ENCODE measurements at regions not wholly inside any gene's neighbourhood (a gene's known extent, or its start where the extent isn't known, plus 50 kb on each side); places are given as distances from the start of the nearest gene placed in this dataset.

- Histone ChIP-seq H3K36me3 (no peaks in the 10 kb centered on the region), H3K9me3 (no peaks in the 10 kb centered on the region), H3K27me3 (ENCODE audit: low read depth) (peaks cover 4% of the 10 kb centered on the region), H3K4me3 (no peak overlapping the region), H3K27ac (no peak overlapping the region), H3K4me1 (no peaks in the 10 kb centered on the region)
- no peak for ATAC-seq
- no peak for DNase-seq
- intact Hi-C loops (cut with DNase I): no loop called here
- no peak for TF ChIP-seq CTCF (IDR thresholded peaks at IDR 0.05)
These were observed 91.9 kb upstream of the PLXNA2 start for GRCh38 chr1:208336137-208336518.

- H3K4me1 ChIP-seq: no peaks in the 10 kb centered on the region
- ATAC-seq: no peak
- intact Hi-C loops (cut with DNase I): no loop called here
These were observed 95.7 kb upstream of the PLXNA2 start for GRCh38 chr1:208339911-208340310.

GRCh38 chr1:208343226-208343625, 99.0 kb upstream of the PLXNA2 start:
- H3K9me3 ChIP-seq: no peaks in the 10 kb centered on the region
- intact Hi-C loops (cut with DNase I): no loop called here
- no peak overlapping the region for H3K4me3 ChIP-seq
- no peaks in the 10 kb centered on the region for H3K36me3 ChIP-seq
- TF ChIP-seq CTCF (IDR thresholded peaks at IDR 0.05): no peak
- H3K27ac ChIP-seq: no peak overlapping the region
- no peak for DNase-seq
- no peaks in the 10 kb centered on the region for H3K4me1 ChIP-seq
- ATAC-seq: no peak
- peaks cover 4% of the 10 kb centered on the region for H3K27me3 ChIP-seq (ENCODE audit: low read depth)

More at GRCh38 chr1:208339911-208340310, 95.7 kb upstream of the PLXNA2 start:
- no peaks in the 10 kb centered on the region for H3K9me3 ChIP-seq
- no peak overlapping the region for H3K27ac ChIP-seq
- no peak for TF ChIP-seq CTCF (IDR thresholded peaks at IDR 0.05)
- no peak for DNase-seq
- H3K36me3 ChIP-seq: no peaks in the 10 kb centered on the region
- H3K27me3 ChIP-seq (ENCODE audit: low read depth): peaks cover 4% of the 10 kb centered on the region
- H3K4me3 ChIP-seq: no peak overlapping the region

GRCh38 chr1:208344202-208344857, 100.1 kb upstream of the PLXNA2 start:
- DNase-seq: no peak
- no peaks in the 10 kb centered on the region for H3K36me3 ChIP-seq
- peaks cover 3% of the 10 kb centered on the region for H3K27me3 ChIP-seq (ENCODE audit: low read depth)
- intact Hi-C loops (cut with DNase I): no loop called here
- H3K4me3 ChIP-seq: no peak overlapping the region
- no peaks in the 10 kb centered on the region for H3K4me1 ChIP-seq
- H3K27ac ChIP-seq: no peak overlapping the region
- ATAC-seq: no peak
- no peaks in the 10 kb centered on the region for H3K9me3 ChIP-seq
- no peak for TF ChIP-seq CTCF (IDR thresholded peaks at IDR 0.05)

GRCh38 chr1:208347191-208347590, 103.0 kb upstream of the PLXNA2 start:
- no peak for DNase-seq
- no peak for TF ChIP-seq CTCF (IDR thresholded peaks at IDR 0.05)
- H3K36me3 ChIP-seq: no peaks in the 10 kb centered on the region
- no peak for ATAC-seq
- no peaks in the 10 kb centered on the region for H3K9me3 ChIP-seq
- H3K27ac ChIP-seq: no peak overlapping the region
- no peak overlapping the region for H3K4me3 ChIP-seq
- H3K4me1 ChIP-seq: no peaks in the 10 kb centered on the region
- no peaks in the 10 kb centered on the region for H3K27me3 ChIP-seq (ENCODE audit: low read depth)
- intact Hi-C loops (cut with DNase I): no loop called here

Measured in lower lobe of right lung (tissue), 2 donors.